Lung microvascular endothelial cell (primary cell): ENCODE measurements at regions not wholly inside any gene's neighbourhood (a gene's known extent, or its start where the extent isn't known, plus 50 kb on each side); places are given as distances from the start of the nearest gene placed in this dataset.

Experiments
- DNase-seq, 2 donors: peaks; one replicate each; pipeline versions ENCODE4 v3.0.0 to v3.0.0-alpha.2; 2010; ENCODE audit warnings: low read depth in 2 of 2

DNA sequence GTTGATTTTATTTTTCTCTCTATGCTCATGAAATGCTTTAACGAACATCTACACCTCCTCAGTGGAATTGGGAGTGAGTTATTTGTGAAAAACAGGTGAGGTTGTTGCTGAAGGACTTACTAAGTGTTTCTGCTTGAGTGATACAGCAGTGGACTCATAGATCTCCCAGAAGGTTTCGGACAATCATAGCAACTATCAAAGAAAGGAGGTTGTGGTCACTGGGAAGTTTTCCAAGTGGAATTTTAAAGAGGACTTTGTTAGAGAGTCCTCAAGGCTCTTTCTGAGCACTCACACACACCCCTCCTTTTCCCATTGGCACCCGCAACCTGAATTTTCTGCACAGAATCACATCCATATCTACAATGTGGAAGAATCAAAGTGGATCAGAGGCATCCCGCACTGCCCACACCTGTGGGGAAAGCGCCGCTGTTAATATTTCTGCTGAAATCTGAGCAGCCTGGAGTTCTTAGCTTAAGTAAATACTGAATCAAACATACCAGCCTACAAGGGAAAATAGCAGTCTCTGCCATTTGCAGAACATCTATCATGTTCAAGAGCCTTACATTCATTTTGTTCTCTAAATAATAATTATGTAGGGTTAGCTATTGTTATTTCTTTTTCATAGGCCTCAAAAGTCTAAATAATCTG lies 719.4 kb downstream of the DIAPH3 start:
- no peak for DNase-seq

DNA sequence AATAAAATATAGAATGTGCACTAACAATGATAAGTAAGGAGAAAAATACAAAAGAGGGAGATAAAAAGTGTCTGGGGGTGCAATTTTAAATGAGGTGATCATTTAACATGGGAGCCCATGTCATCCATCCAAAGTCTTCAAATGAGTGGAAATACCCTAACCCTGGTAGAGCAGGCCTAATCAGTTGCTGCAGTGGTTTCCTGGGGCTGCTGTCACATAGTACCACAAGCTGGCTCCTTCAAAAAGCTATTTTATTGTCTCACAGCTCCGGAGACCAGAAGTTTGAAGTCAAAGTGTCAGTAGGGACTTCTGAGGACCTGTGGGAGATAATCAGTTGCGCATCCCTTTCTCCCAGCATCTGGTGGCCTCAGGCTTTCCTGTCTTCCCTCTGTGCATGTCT lies 717.9 kb downstream of the DIAPH3 start:
- no peak for DNase-seq

DNA sequence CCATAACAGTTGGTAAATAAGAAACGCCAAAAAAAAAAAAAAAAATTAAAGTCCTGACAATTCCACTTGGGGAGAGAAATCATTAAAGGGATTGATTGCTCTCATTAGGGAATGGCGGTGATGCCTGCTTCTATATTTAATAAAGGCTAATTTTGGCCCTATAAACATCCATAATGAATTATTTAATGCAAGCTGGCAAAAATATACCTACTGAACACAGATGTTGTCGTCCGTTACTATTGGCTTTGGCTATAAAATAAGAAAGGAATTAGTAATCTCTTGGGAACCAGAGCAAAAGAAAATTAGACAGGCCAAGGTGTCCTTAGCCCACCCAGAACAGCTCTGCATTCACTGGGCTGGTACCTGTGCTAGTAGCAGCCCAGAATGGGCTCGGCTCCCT lies 717.3 kb downstream of the DIAPH3 start:
- no peak for DNase-seq

DNA sequence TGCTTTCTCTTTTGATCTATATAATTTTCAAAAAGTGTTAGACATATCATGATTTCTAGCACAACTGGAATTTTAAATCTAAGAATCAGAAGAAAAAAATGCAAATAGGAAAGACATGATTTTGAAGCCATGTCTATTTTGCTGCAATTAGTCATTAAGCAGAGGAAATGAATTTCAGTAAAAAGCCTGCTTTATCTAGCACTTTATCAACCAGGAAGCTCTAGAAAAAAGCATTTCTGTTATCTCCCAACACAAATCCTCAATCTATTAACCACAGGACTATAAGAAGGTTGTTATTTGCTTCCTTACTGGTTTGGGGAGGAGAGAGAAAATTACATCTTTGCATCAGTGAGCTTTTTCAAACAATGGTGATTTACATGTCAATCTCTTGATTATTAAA lies 716.7 kb downstream of the DIAPH3 start:
- peak in 1 of 2 donors; percentile 51 for DNase-seq

DNA sequence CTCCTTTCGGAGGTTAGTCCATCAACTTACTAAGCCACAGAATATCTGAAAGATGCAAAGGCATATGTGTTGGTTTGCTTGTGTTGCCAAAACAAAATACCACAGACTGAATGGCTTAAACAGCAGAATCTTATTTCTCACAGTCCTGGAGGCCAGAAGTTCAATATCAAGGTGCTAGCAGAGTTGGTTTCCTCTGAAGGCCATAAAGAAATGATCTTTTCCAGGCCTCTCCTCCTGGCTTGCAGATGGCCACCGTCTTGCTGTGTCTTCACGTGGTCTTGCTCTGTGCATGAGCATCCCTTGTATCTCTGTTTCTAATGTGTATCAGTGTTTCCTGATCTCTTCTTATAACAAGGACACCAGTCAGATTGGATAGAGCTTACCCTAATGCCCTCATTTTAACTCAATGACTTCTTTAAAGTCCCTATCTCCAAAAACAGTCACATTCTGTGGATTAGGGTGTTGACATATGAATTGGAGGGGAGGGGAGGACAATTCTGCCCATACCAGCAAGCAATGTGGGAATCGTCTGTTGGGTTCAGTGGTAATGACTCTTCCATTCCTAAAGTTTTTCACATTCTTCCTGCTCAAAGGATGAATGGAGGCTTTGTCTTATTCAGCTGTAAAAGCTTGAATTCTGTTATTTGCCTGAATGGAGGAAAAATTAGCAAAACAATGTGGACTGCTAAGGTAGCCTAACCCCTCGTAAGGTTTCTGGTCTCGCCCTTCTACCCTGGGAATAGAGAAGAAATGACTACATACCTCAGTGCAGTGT lies 715.7 kb downstream of the DIAPH3 start:
- DNase-seq: no peak

DNA sequence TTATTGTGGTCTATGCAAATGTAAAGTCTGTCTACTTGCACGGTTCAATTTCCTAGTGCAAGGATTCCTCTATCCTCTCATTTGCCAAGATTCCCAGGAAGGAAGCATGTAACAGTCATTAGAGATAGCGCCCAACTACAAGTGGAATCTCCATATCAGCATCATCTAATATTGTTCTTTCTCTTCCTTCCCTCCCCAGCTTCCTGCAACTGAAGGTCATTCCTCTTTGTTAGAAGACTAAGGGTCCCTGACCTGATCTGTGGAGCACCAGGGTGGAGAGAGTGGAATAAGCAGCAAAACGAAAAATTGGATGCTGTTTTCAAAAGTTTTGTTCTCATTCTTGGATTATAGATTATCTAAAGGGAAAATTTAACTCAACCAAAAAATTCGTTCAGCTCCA lies 714.0 kb downstream of the DIAPH3 start:
- peak; percentile 6 to 45 for DNase-seq

DNA sequence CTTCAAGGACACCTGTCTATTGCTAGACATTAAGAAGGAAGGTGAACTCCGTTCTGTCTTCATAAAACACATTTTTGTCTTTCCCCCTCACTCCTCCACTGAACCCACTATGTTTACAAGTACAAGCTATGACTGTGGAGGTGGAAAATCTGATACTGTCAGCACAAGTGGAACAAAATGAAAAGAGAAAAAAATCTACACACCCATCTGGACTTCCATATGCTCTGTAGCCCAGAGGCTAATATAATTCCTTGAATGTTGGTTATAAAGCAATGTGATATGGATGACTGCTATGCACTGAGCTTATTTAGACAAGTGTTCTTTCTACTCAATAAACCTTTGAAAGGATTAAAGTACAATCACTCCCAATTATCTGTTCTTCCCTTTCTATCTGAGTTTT lies 713.5 kb downstream of the DIAPH3 start:
- peak in 1 of 2 donors; percentile 58 for DNase-seq

DNA sequence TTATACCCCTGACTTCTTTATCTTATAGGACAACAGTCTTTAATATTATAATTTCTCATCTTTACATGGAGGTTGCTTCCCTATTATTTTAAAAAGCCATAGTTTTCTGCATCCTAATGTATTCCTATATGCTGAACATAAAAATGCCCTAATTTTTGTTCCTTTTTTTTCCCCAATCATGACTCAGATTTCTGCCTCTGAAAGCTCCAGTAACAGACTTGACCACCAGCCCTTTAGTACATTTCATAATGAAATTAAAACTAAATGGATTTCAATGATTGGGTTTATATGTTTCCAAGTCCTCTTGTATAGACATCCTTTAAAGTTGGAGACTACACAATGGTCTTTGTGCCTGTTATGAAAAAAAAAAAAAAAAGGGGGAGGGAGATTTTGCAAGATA lies 712.5 kb downstream of the DIAPH3 start:
- DNase-seq: no peak

DNA sequence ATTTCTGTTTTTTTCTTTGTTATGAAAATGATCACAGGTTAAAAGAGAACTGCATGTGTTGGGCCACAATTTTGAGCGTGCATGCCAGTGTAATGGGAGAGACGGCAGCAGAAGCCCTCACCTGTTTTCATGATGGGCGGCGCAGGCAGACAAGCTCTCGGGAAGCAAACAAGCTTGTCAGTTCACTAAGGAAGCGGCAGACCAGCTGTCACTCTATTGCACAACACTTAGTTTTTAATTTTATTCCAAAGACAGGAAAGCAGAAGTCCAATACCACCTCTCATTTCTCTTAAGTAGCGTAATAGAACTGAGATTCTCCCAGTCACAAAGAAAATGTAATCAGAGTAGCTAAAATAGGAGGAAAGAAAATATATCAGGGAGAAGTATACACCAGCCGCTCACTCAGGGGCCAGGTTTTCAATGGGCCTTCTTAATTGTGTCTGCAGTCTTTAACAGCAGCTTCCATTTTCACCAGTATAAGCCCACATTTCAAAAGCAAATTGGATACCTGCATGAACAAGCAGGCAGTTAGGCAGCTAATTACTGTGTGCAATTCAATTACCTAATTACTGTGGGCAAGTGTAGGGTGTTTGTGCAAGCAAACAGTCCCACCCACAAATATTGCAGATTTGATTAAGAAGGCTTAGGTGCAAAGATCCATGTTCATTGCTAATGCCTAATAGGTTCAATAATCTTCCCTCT lies 711.4 kb downstream of the DIAPH3 start:
- no peak for DNase-seq

DNA sequence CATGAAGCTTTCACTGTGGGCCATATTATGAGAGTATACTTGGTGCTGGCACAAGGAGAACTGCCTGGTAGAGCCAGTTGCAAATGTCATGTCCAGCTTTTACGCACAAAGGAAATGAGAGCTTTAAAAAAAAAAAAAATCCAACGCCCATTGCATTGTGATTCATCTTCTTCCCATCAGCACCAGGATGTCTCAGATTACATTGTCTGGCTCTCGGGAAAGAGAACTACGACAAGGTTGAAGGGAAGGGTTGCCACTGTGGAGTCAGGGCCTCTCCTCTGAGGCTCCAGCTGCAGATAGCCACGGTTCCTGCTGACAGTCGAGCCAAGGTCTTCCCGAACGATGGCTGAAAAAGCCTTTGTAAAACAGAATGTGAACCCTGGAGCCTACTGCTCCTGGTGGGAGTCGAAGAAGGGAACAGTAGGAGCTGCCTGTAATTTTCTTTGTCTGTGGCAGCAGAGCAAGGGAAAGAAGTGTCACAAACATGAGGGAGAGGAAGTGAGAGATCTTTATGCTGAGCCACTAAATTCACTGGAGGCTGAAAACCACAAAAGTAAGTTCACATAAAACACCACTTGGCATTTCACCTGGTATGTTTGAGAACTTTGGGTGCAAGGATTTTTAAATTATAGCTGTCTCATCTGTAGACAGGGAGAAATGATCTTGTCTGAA lies 704.7 kb downstream of the DIAPH3 start:
- peak in 1 of 2 donors; percentile 95 for DNase-seq

DNA sequence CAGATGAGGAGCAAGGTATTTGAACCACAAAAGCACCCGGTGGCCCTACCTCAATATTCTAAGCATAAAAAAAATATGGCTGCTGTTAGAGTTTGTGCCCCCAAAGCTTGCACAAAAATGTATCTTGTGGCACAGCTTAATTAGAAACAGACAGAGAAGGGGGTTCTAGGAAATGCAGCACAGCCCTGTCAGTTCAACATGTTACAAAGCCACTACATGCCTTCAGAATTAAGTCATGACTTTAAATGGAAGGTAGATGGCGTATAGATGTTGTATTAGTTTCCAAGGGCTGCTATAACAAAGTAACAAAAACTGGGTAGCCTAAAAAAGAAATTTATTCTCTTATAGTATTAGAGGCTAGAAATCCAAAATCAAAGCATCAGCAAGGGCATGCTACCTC lies 703.8 kb downstream of the DIAPH3 start:
- peak in 1 of 2 donors; percentile 40 for DNase-seq

DNA sequence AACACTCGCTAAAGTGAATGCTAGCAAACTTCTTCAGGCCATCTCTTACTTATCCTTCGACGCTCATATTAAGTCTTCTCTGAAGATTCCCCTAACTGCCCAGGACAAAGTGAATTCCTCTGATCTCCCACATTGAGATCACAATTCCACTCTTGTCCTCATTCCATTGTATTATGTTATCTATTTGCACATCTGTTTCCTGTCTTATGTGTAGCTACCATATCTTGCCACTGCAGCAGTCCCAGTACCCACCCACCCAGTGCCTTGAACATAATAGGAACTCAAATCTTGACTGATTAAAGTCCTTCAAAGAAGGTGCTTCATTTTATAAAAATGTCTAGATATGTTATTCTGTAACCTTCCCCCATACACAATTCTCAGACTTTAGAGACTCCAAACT lies 702.3 kb downstream of the DIAPH3 start:
- peak; percentile 79 to 90 for DNase-seq

DNA sequence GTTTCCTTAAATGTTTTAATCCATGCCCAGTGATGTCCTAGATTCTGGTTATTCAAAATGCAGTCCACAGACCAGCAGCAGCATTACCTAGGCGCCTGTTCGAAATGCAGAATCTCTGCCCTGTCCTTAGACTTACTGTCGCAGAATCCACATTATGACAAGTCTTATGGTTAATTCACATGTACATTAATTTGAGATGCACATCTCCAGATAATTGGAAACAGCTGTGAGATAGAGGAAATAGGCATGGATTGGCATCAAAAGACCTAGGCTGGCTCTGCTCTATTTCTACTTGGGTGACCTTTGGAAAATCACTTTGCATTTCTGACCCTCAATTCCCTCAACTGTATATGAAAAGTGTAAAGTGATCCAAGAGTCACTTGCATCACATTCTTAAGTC lies 700.7 kb downstream of the DIAPH3 start:
- DNase-seq: no peak

DNA sequence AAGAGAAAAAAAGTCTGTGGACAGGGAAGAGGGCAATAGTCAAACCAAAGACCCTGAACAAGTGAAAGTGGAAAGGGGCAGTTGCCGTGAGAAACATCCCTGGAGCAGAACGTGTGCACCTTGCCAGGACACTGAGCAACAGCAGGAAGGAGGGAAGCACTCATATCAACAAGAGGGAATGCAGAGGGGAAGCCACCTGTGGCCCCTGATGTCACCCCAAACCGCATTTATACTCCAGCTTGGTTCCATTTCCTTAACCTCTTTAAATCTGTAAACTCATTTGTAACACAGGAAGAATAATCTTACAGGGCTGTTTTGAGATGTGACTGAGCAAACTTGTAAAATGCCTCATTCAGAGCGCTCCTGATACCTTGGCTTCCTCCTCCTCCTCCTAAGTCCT lies 698.8 kb downstream of the DIAPH3 start:
- peak; percentile 69 to 71 for DNase-seq

DNA sequence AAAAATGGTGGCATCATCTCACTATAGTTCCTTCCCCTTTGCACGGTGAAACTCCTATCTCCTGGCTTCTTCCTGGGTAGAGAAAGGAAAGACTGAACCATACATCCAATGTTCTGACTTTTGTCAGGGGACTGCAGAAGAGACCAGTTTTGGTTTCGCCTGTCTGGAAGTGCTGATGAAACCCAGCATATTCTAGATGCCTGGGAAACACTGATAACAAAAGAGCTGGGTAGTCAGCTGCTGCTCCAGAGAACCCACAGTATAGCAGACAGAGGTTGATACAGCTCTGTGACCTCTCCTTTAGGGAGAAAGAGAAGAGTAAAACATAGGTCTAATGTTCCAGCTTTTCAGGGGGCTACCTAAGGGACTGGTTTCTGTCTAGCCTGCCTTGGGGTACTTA lies 695.3 kb downstream of the DIAPH3 start:
- DNase-seq: no peak

DNA sequence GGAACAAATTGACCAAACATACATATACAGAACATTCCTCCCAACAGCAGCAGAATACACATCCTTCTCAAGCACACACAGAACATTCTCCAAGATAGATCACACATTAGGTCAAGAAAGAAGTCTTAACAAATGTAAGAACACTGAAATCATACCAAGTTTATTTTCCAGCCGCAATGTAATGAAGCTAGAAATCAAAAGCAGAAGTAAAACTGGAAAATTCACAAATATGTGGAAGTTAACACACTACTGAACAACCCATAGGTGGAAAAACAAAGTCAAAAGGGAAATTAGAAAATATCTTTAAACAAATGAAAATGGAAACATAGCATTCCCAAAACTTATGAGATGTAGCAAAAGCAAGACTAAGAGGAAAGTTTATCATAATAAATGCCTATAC lies 692.6 kb downstream of the DIAPH3 start:
- no peak for DNase-seq

DNA sequence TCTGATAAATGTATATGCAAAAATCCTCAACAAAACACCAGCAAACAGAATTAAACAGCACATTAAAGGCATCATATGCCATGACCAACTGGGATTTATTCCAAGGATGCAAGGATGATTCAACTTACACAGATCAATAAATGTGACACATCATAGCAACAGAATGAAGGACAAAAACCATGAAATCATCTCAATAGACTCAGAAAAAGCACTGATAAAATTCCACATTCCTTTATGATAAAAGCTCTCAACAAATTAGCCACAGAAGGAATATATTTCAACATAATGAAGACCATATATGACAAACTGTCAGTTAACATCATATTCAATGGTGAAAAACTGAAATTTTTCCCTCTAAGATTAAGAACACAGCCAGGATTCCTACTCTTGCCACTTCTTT lies 691.6 kb downstream of the DIAPH3 start:
- no peak for DNase-seq

DNA sequence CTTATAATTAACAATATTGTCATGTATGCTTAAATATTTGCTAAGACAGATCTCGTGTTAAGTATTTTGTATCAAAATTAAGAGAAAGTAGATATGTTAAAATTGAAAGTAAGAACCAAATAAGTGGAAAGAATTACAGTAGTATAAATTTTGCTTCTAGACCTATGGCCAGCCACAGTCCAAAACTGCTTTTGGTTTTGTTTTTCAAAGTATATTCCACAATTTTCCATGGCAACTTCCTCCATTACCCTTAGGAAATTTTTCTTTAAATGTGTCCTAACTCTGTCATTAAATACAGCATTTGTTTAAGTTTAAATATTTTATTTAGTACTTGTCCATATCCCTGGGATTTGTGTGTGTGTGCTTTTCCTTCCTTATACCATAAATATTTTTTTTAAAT lies 689.0 kb downstream of the DIAPH3 start:
- DNase-seq: peak in 1 of 2 donors; percentile 69

DNA sequence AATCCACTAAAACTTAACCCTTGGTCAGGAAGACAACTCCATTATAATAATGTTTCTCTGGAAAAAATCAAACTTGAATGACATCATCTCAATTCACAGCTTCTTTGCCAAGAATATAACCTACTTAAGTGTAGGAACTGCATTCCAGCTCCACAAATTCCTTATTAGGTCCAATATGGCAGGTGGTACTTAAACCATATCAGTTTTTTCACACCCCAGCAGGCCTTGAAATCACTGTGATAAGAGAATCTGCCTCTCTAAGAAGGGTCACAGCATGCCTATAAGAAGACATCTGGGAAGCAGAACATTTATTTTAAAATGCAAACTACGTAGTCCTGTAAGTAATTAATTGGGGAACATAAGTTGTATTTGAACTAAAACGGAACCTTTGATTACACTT lies 687.8 kb downstream of the DIAPH3 start:
- DNase-seq: peak in 1 of 2 donors; percentile 32

DNA sequence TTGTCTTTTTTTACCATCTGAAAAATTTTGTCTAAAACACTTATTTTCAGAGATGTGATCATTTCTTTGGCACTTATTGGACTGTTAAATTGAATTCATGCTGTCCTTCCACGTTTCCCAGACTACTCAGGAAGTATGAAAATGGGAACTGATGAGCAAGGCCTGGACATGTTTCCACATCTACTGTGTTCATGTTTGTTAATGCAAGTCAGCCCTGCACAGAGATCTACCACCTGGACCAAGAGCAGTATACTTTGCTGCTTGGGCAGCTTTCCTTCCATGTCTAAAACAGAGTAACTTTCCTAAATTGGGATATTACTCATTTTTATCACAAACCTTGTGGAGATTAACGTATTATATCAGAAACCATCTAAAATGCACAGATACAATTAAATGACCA lies 687.4 kb downstream of the DIAPH3 start:
- peak; percentile 37 to 58 for DNase-seq

DNA sequence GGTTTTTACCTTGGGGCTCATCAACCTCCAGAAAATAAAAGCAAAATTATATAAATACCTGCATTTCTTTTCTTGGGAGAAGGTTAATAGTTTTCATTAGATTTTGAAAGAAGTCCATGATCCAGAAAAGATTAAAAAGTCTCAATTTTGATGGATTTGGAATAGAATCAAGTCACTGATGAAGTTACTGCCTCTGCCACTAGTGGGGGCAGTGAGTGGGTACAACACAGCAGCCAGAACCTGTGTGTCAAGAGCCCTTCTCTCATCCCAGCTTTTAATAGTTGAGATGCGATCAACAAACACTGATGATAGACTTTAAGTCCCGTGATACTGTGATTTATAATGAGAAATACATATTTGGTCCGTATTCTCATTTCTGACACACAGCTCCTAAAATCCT lies 686.7 kb downstream of the DIAPH3 start:
- DNase-seq: peak; percentile 39 to 46

DNA sequence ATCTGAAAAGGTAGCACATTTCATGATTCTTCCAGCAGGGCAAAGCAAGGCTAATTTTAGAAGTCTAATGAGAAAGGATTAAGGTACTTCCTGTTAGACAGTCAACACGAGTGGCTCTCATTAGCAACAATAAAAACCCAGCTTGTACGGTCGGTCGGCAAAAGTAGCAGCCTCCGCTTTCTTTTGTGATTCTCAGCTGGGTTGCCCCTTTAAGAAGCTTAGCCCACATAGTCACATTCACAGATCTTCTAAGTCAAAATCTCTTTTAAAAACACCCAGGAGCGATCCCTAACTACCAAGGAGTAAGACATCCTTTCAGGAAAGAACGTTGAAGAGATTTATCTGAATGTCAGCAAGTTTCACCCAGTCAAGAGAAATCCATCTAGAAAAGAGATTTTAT lies 684.8 kb downstream of the DIAPH3 start:
- no peak for DNase-seq
